Activated B cell treated with CpG ODN at 0.5 μM for 24 hours (primary cell): ENCODE measurements at regions not wholly inside any gene's neighbourhood (a gene's known extent, or its start where the extent isn't known, plus 50 kb on each side); places are given as distances from the start of the nearest gene placed in this dataset.

Experiments used
- ATAC-seq: fragments of 200-7000 bp; cut with Tn5 transposase; one replicate; pipeline ENCODE4 v1.10.0; 2021; ENCODE audit warnings: low read depth, mild to moderate bottlenecking, moderate library complexity
- CTCF ChIA-PET: fragments of 350-600 bp; sonication (Branson Sonifier 250); formaldehyde crosslinking; loops from one replicate; lab custom pipeline; 2021; ENCODE audit warnings: antibody characterized with exemption; lab: Charles Lee
- POLR2A ChIA-PET: fragments of 350-600 bp; sonication (Branson Sonifier 250); formaldehyde crosslinking; loops from one replicate; lab custom pipeline; 2021; ENCODE audit warnings: antibody characterized with exemption; lab: Charles Lee
- DNase-seq: peaks from one replicate; pipeline ENCODE4 v3.0.0; 2022
- H3K27ac Mint-ChIP-seq: one replicate; pipeline ENCODE4 v1.8.0; 2020; ENCODE audit warnings: mixed read lengths
- H3K27me3 Mint-ChIP-seq: one replicate; pipeline ENCODE4 v1.8.0; 2021; ENCODE audit warnings: mixed read lengths
- H3K36me3 Mint-ChIP-seq: one replicate; pipeline ENCODE4 v1.8.0; 2021; ENCODE audit warnings: low read depth, mixed read lengths
- H3K4me1 Mint-ChIP-seq: one replicate; pipeline ENCODE4 v1.8.0; 2021; ENCODE audit warnings: mixed read lengths
- H3K4me3 Mint-ChIP-seq: one replicate; pipeline ENCODE4 v1.8.0; 2020; ENCODE audit warnings: mild to moderate bottlenecking, mixed read lengths
- H3K9me3 Mint-ChIP-seq: one replicate; pipeline ENCODE4 v1.8.0; 2020; ENCODE audit warnings: mixed read lengths
- CTCF ChIP-seq: fragments of 200-600 bp; IDR thresholded peaks from one replicate; pipeline ENCODE4 v1.8.0; 2022; ENCODE audit warnings: antibody characterized with exemption, mild to moderate bottlenecking
- intact Hi-C: fragments of 100-400 bp; cut with micrococcal nuclease; formaldehyde crosslinking; loops from one replicate; pipeline ENCODE4 v1.15.1; 2024

- Mint-ChIP-seq H3K27me3 (peaks cover 6% of the 10 kb centered on the region), H3K36me3 (no peaks in the 10 kb centered on the region), H3K9me3 (no peaks in the 10 kb centered on the region), H3K4me1 (peaks cover 11% of the 10 kb centered on the region), H3K4me3 (no peak overlapping the region), H3K27ac (no peak overlapping the region)
- TF ChIP-seq CTCF = no peak
- ATAC-seq = no peak
- intact Hi-C loops = no loop called here
- no peak for DNase-seq
- CTCF ChIA-PET = no interaction called here
- POLR2A ChIA-PET = interaction anchor here (0.5 kb wide), 1 partner anchor 259 kb away, joined by 3 read pairs; no protein-coding TSS in a partner anchor
These were observed 209.6 kb upstream of the DTNBP1 start for GRCh38 chr6:15872241-15873103.

- ATAC-seq (no peak), DNase-seq (no peak)
- CTCF ChIA-PET = no interaction called here
- H3K27me3 Mint-ChIP-seq = peaks cover 6% of the 10 kb centered on the region
- intact Hi-C loops = no loop called here
- no peaks in the 10 kb centered on the region for H3K36me3 Mint-ChIP-seq
- peaks cover 2% of the 10 kb centered on the region for H3K4me1 Mint-ChIP-seq
- no peaks in the 10 kb centered on the region for H3K9me3 Mint-ChIP-seq
- no peak overlapping the region for H3K4me3 Mint-ChIP-seq
- no peak overlapping the region for H3K27ac Mint-ChIP-seq
- no peak for TF ChIP-seq CTCF
- POLR2A ChIA-PET = no interaction called here
These were observed 208.4 kb upstream of the DTNBP1 start for GRCh38 chr6:15871276-15871675.

- ChIA-PET POLR2A (no interaction called here), CTCF (no interaction called here)
- no peak for TF ChIP-seq CTCF
- DNase-seq = no peak
- Mint-ChIP-seq H3K9me3 (no peaks in the 10 kb centered on the region), H3K36me3 (no peaks in the 10 kb centered on the region), H3K27me3 (peaks cover 6% of the 10 kb centered on the region), H3K4me1 (no peaks in the 10 kb centered on the region), H3K27ac (no peak overlapping the region), H3K4me3 (no peak overlapping the region)
- intact Hi-C loops = no loop called here
- no peak for ATAC-seq
These were observed 207.7 kb upstream of the DTNBP1 start for GRCh38 chr6:15870333-15871043.

DNA sequence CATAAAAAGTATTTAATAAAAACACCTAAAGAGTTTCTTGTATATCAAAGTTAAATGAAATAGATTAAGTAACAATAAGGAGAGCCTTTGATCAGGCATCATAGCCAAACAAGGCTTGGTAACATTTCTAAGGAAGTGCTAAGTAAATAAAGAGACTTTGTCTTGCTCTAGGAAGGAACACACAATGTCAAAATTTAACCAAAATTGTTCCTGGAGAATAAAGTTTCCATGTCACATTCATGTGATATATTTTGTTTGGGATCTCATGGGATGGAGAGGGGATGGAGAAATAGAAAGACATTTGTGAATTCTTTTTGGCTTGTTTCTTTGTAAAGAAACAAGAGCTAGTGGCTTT lies 201.9 kb upstream of the DTNBP1 start:
- no peak overlapping the region for H3K4me3 Mint-ChIP-seq
- no peaks in the 10 kb centered on the region for H3K4me1 Mint-ChIP-seq
- H3K9me3 Mint-ChIP-seq = no peaks in the 10 kb centered on the region
- CTCF ChIA-PET = no interaction called here
- ATAC-seq = no peak
- intact Hi-C loops = no loop called here
- no peaks in the 10 kb centered on the region for H3K36me3 Mint-ChIP-seq
- H3K27ac Mint-ChIP-seq = no peak overlapping the region
- TF ChIP-seq CTCF = no peak
- H3K27me3 Mint-ChIP-seq = no peaks in the 10 kb centered on the region
- POLR2A ChIA-PET = no interaction called here
- DNase-seq = no peak

DNA sequence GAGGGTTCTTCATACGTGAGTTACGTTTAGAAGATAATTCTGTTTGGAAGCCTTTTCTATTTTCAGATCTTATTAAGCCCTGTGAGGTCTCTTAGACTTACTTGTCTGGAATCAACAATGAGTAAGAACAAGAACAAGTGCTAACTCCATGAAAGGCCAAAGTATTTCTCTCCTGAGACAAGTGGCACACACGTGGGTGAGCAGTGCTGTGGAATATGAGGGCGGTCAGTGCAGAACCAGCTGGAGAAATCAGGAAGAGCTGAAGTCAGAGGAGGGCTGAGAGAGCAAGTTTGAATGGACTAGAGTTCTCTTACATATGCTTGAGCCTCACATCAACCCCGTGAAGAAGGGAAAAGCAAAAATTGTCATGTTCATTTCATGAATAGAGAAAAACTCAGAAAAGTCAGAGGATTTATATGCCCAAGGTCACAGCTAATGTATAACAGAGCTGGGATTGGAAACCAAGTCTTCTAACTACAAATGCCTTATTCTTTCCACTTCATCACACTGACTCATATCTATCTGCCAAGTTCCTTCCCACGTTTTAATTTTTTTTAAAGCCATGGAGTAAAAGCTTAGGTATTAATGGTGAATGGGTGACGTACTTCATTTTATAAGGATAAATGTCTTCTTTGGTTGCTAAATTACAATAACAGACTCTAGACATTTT lies 201.3 kb upstream of the DTNBP1 start:
- Mint-ChIP-seq H3K9me3 (no peaks in the 10 kb centered on the region), H3K27ac (no peak overlapping the region), H3K4me3 (no peak overlapping the region), H3K27me3 (no peaks in the 10 kb centered on the region), H3K36me3 (no peaks in the 10 kb centered on the region), H3K4me1 (no peaks in the 10 kb centered on the region)
- TF ChIP-seq CTCF = no peak
- intact Hi-C loops = no loop called here
- CTCF ChIA-PET = no interaction called here
- POLR2A ChIA-PET = no interaction called here
- DNase-seq (no peak), ATAC-seq (no peak)
